HEK293 (cell line): ENCODE measurements at regions not wholly inside any gene's neighbourhood (a gene's known extent, or its start where the extent isn't known, plus 50 kb on each side); places are given as distances from the start of the nearest gene placed in this dataset.

Source experiments
- CTCF ChIA-PET: fragments of 350-600 bp; formaldehyde crosslinking; extraction: SDS; loops from one replicate; lab custom pipeline; 2021; ENCODE audit warnings: antibody characterized with exemption; lab: Yijun Ruan, JAX
- POLR2A ChIA-PET: fragments of 300-600 bp; formaldehyde crosslinking; extraction: SDS; loops from one replicate; lab custom pipeline; 2020; ENCODE audit warnings: antibody characterized with exemption, inconsistent platforms; lab: Yijun Ruan, JAX
- H3K27ac ChIP-seq: fragments of 200-500 bp; sonication (Bioruptor generic); 2 replicates; pipeline ENCODE4 v1.5.1; 2014; ENCODE audit warnings: low read depth, low read length, control low read depth, inconsistent platforms; ENCODE audit errors: extremely low read depth
- H3K36me3 ChIP-seq, 2 experiments: fragments of 200-500 bp in 1 of 2; sonication (Bioruptor generic) in 1 of 2; 1 replicate in 1 of 2; 2 replicates in 1 of 2; pipeline ENCODE4 v1.5.1; 2014 to 2017; ENCODE audit warnings: inconsistent platforms in 2 of 2, low read length in 2 of 2; ENCODE audit not compliant: control insufficient read depth in 2 of 2, insufficient read depth in 1 of 2
- H3K4me1 ChIP-seq: fragments of 200-500 bp; sonication (Bioruptor generic); 2 replicates; pipeline ENCODE4 v1.5.1; 2014; ENCODE audit warnings: mild to moderate bottlenecking, low read length, inconsistent platforms; ENCODE audit not compliant: control insufficient read depth, insufficient read depth
- H3K4me3 ChIP-seq: 2 replicates; pipeline ENCODE4 v1.5.1; 2011; ENCODE audit warnings: low read depth, mild to moderate bottlenecking, control low read depth, low read length, moderate library complexity
- H3K9me3 ChIP-seq: fragments of 200-500 bp; sonication (Bioruptor generic); 2 replicates; pipeline ENCODE4 v1.5.1; 2014; ENCODE audit warnings: low read depth, low read length, inconsistent platforms; ENCODE audit not compliant: control insufficient read depth, insufficient read depth
- AEBP2 ChIP-seq: fragments of 450-650 bp; formaldehyde crosslinking; IDR thresholded peaks from 2 replicates; pipeline ENCODE4 v1.5.1; 2016; ENCODE audit warnings: missing biosample characterization, missing genetic modification characterization, borderline replicate concordance
- BCL11B ChIP-seq: fragments of 450-650 bp; formaldehyde crosslinking; IDR thresholded peaks from 2 replicates; pipeline ENCODE4 v1.5.1; 2016; ENCODE audit warnings: low read depth, missing biosample characterization, missing genetic modification characterization
- KLF1 ChIP-seq: fragments of 450-650 bp; formaldehyde crosslinking; IDR thresholded peaks from 2 replicates; pipeline ENCODE4 v1.5.1; 2016; ENCODE audit warnings: missing biosample characterization, missing genetic modification characterization
- KLF16 ChIP-seq: fragments of 450-650 bp; formaldehyde crosslinking; IDR thresholded peaks from 2 replicates; pipeline ENCODE4 v1.5.1; 2017; ENCODE audit warnings: missing biosample characterization, missing genetic modification characterization
- PRDM1 ChIP-seq: fragments of 450-650 bp; formaldehyde crosslinking; IDR thresholded peaks from 2 replicates; pipeline ENCODE4; 2016; ENCODE audit warnings: missing biosample characterization, missing genetic modification characterization
- ZBTB21 ChIP-seq: fragments of 450-650 bp; formaldehyde crosslinking; IDR thresholded peaks from 2 replicates; pipeline ENCODE4 v1.5.1; 2017; ENCODE audit warnings: missing biosample characterization, missing genetic modification characterization
- ZBTB7A ChIP-seq: fragments of 450-650 bp; formaldehyde crosslinking; IDR thresholded peaks from 2 replicates; pipeline ENCODE4 v1.5.1; 2016; ENCODE audit warnings: low read depth, missing biosample characterization, missing genetic modification characterization
- ZFP3 ChIP-seq: fragments of 450-650 bp; formaldehyde crosslinking; IDR thresholded peaks from 2 replicates; pipeline ENCODE4 v1.5.1; 2016; ENCODE audit warnings: low read depth, missing biosample characterization, missing genetic modification characterization
- ZNF114 ChIP-seq: fragments of 450-650 bp; formaldehyde crosslinking; IDR thresholded peaks from 2 replicates; pipeline ENCODE4 v1.5.0; 2017; ENCODE audit warnings: missing biosample characterization, missing genetic modification characterization
- ZNF121 ChIP-seq: fragments of 450-650 bp; formaldehyde crosslinking; IDR thresholded peaks from 2 replicates; pipeline ENCODE4 v1.5.1; 2016; ENCODE audit warnings: missing biosample characterization, missing genetic modification characterization
- ZNF169 ChIP-seq: fragments of 450-650 bp; formaldehyde crosslinking; IDR thresholded peaks from 2 replicates; pipeline ENCODE4 v1.5.1; 2016; ENCODE audit warnings: missing biosample characterization, missing genetic modification characterization
- ZNF214 ChIP-seq: fragments of 450-650 bp; formaldehyde crosslinking; IDR thresholded peaks from 2 replicates; pipeline ENCODE4 v1.5.1; 2017; ENCODE audit warnings: missing biosample characterization, mild to moderate bottlenecking, missing genetic modification characterization, borderline replicate concordance
- ZNF221 ChIP-seq: fragments of 450-650 bp; formaldehyde crosslinking; IDR thresholded peaks from 2 replicates; pipeline ENCODE4 v1.5.1; 2017; ENCODE audit warnings: missing biosample characterization, missing genetic modification characterization, borderline replicate concordance
- ZNF23 ChIP-seq: fragments of 450-650 bp; formaldehyde crosslinking; IDR thresholded peaks from 2 replicates; pipeline ENCODE4 v1.5.1; 2016; ENCODE audit warnings: missing biosample characterization, missing genetic modification characterization, borderline replicate concordance
- ZNF239 ChIP-seq: fragments of 450-650 bp; formaldehyde crosslinking; IDR thresholded peaks from 2 replicates; pipeline ENCODE4 v1.5.1; 2016; ENCODE audit warnings: missing biosample characterization, missing genetic modification characterization
- ZNF24 ChIP-seq: fragments of 450-650 bp; formaldehyde crosslinking; IDR thresholded peaks from 2 replicates; pipeline ENCODE4 v1.5.1; 2016; ENCODE audit warnings: missing biosample characterization, missing genetic modification characterization
- ZNF280C ChIP-seq: fragments of 450-650 bp; formaldehyde crosslinking; IDR thresholded peaks from 2 replicates; pipeline ENCODE4 v1.5.1; 2016; ENCODE audit warnings: missing biosample characterization, missing genetic modification characterization
- ZNF341 ChIP-seq: fragments of 450-650 bp; formaldehyde crosslinking; IDR thresholded peaks from 2 replicates; pipeline ENCODE4; 2016; ENCODE audit warnings: low read depth, missing biosample characterization, missing genetic modification characterization
- ZNF433 ChIP-seq: fragments of 450-650 bp; formaldehyde crosslinking; IDR thresholded peaks from 2 replicates; pipeline ENCODE4 v1.5.1; 2016; ENCODE audit warnings: missing biosample characterization, missing genetic modification characterization, low read depth
- ZNF473 ChIP-seq: fragments of 450-650 bp; formaldehyde crosslinking; IDR thresholded peaks from 2 replicates; pipeline ENCODE4 v1.5.1; 2017; ENCODE audit warnings: missing biosample characterization, missing genetic modification characterization
- ZNF514 ChIP-seq: fragments of 450-650 bp; formaldehyde crosslinking; IDR thresholded peaks from 2 replicates; pipeline ENCODE4 v1.5.1; 2016; ENCODE audit warnings: missing biosample characterization, missing genetic modification characterization
- ZNF521 ChIP-seq: fragments of 450-650 bp; formaldehyde crosslinking; IDR thresholded peaks from 2 replicates; pipeline ENCODE4 v1.5.1; 2017; ENCODE audit warnings: missing biosample characterization, mild to moderate bottlenecking, missing genetic modification characterization
- ZNF548 ChIP-seq: fragments of 450-650 bp; formaldehyde crosslinking; IDR thresholded peaks from 2 replicates; pipeline ENCODE4 v1.5.1; 2016; ENCODE audit warnings: missing biosample characterization, missing genetic modification characterization
- ZNF639 ChIP-seq: fragments of 450-650 bp; formaldehyde crosslinking; IDR thresholded peaks from 2 replicates; pipeline ENCODE4 v1.5.1; 2016; ENCODE audit warnings: missing biosample characterization, missing genetic modification characterization
- ZNF654 ChIP-seq: fragments of 450-650 bp; formaldehyde crosslinking; IDR thresholded peaks from 2 replicates; pipeline ENCODE4 v1.5.1; 2016; ENCODE audit warnings: low read depth, missing biosample characterization, missing genetic modification characterization
- ZNF768 ChIP-seq: fragments of 450-650 bp; formaldehyde crosslinking; IDR thresholded peaks from 2 replicates; pipeline ENCODE4 v1.5.1; 2018; ENCODE audit warnings: missing biosample characterization, mild to moderate bottlenecking, missing genetic modification characterization
- ZNF791 ChIP-seq: fragments of 450-650 bp; formaldehyde crosslinking; IDR thresholded peaks from 2 replicates; pipeline ENCODE4 v1.5.1; 2016; ENCODE audit warnings: missing biosample characterization, missing genetic modification characterization
- ZNF792 ChIP-seq: fragments of 450-650 bp; formaldehyde crosslinking; IDR thresholded peaks from 2 replicates; pipeline ENCODE4 v1.5.1; 2016; ENCODE audit warnings: missing biosample characterization, missing genetic modification characterization
- ZSCAN16 ChIP-seq: fragments of 450-650 bp; formaldehyde crosslinking; IDR thresholded peaks from 2 replicates; pipeline ENCODE4 v1.5.1; 2016; ENCODE audit warnings: missing biosample characterization, missing genetic modification characterization
- ZSCAN5A ChIP-seq: fragments of 450-650 bp; formaldehyde crosslinking; IDR thresholded peaks from 2 replicates; pipeline ENCODE4 v1.5.1; 2016; ENCODE audit warnings: missing biosample characterization, missing genetic modification characterization

GRCh38 chr6:164185471-164185871 is 771.0 kb downstream of the QKI start:
- Histone ChIP-seq H3K27ac (no peak overlapping the region), H3K4me3 (no peak overlapping the region)
- CTCF ChIA-PET = no interaction called here
- POLR2A ChIA-PET = no interaction called here
- TF ChIP-seq ZBTB7A (no peak), ZNF521 (no peak), ZNF239 (no peak), ZNF654 (no peak), ZNF114 (tag by site-specific recombination) (no peak), KLF1 (no peak), ZNF514 (tag by site-specific recombination) (no peak), ZNF548 (tag by site-specific recombination) (no peak), ZNF23 (tag by site-specific recombination) (no peak), ZNF433 (tag by site-specific recombination) (no peak), ZNF473 (tag by site-specific recombination) (no peak), ZNF121 (tag by site-specific recombination) (no peak), ZFP3 (tag by site-specific recombination) (no peak), PRDM1 (tag by site-specific recombination) (no peak)
- TF ChIP-seq, all 188 proteins: peak for 0
- Histone ChIP-seq H3K36me3 (no peaks in the 10 kb centered on the region), H3K9me3 (no peaks in the 10 kb centered on the region), H3K4me1 (no peaks in the 10 kb centered on the region)

GRCh38 chr6:164184410-164184809 is 769.9 kb downstream of the QKI start:
- no peaks in the 10 kb centered on the region for H3K4me1 ChIP-seq
- H3K4me3 ChIP-seq = no peak overlapping the region
- no peaks in the 10 kb centered on the region for H3K9me3 ChIP-seq
- H3K36me3 ChIP-seq = no peaks in the 10 kb centered on the region
- TF ChIP-seq ZNF24 (tag by site-specific recombination) (no peak), ZNF221 (tag by site-specific recombination) (no peak), ZNF280C (tag by site-specific recombination) (no peak), ZNF792 (tag by site-specific recombination) (no peak), AEBP2 (tag by site-specific recombination) (no peak), ZNF214 (tag by site-specific recombination) (no peak), ZSCAN16 (tag by site-specific recombination) (no peak), ZNF341 (tag by site-specific recombination) (no peak), KLF16 (no peak), ZNF768 (tag by site-specific recombination) (no peak), ZSCAN5A (tag by site-specific recombination) (no peak), ZNF169 (tag by site-specific recombination) (no peak), BCL11B (tag by site-specific recombination) (no peak), ZBTB21 (tag by site-specific recombination) (no peak), ZNF639 (tag by site-specific recombination) (no peak), ZNF791 (tag by site-specific recombination) (no peak)
- TF ChIP-seq, all 188 proteins: peak for 0
- ChIA-PET CTCF (no interaction called here), POLR2A (no interaction called here)
- no peak overlapping the region for H3K27ac ChIP-seq
